NCI-H748 treated with DMSO at 0.1 percent for 48 hours (cell line): ENCODE measurements at regions not wholly inside any gene's neighbourhood (a gene's known extent, or its start where the extent isn't known, plus 50 kb on each side); places are given as distances from the start of the nearest gene placed in this dataset.
A peak's percentile ranks its signal among the peaks of the same experiment; 100 is the strongest.

Experiments used
- DNase-seq: peaks from one replicate; lab custom pipeline; 2025; lab: John Stamatoyannopoulos, UW

DNA sequence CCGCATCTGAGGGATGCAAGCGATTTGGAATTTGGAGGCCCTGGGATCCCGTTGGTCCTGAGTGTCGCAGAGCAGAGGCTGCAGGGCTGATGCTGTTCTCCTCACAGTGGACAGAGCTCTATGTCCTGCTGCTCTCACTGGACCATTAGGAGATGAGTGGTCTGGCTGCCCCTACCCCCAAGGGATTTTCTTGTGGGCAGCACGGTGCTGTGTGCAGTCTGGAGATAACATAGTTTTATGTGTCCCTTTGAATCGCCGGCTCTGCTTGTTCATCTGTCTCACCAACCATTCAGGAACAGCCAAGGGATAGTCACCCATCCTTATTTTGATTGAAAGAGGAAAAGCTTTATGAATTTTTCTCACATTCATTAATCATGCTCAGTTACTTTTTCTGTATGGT, 49.9 kb downstream of the CHRM3 start:
- no peak for DNase-seq

DNA sequence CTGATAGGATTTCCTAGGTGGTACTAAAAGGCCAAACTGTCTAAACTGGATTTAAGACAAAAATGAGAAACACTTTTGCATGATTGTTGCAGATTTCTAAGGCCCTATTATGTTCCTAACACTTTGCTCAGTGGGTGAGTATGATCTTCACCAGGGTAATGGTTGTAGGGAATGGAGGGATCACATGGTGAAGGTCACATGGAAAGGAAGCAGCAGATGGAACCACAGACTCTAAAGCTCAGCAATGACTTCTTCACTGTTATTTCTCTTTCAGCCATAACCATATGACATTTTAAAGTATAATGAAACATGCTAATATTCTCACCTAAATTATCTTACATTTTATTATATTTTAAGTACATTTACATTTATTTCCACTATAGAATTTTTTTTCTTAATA, 51.5 kb downstream of the CHRM3 start:
- no peak for DNase-seq

DNA sequence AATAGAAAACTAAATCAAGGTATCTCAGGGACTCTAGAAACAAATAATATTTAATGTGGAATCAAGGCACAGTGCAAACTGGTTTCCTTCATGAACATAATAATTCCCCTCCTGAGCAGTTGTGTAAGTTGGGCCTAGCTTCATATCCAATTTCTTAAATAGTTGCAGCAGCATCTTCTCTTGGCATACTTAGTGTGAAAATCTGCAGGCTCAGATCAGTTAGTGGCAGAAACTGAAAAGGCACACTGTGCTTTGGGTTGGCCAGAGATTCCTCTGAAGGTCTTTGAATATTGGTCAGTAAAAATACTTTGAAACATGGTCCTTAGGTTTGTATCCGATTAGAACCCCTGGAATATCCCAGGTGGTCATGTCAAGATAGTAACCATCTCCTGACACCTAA, 52.5 kb downstream of the CHRM3 start:
- no peak for DNase-seq

DNA sequence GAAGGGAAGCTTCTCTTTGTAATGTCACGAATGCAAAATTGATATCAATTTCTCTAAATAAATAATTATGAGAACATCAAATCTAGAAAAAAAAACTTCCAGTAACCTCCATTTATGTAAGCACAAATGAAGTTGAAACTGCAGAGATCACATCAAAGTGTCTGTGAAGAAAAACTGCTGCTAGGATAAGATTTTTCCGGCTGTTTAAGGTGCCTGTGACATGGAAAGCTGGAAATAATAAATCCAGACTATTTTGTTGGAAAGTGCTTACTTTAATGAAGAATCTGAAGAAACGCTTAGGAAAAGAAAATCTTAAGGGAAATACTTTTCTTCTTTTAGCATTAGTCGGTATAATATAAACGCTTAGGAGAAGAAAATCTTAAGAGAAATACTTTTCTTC, 57.0 kb downstream of the CHRM3 start:
- no peak for DNase-seq

DNA sequence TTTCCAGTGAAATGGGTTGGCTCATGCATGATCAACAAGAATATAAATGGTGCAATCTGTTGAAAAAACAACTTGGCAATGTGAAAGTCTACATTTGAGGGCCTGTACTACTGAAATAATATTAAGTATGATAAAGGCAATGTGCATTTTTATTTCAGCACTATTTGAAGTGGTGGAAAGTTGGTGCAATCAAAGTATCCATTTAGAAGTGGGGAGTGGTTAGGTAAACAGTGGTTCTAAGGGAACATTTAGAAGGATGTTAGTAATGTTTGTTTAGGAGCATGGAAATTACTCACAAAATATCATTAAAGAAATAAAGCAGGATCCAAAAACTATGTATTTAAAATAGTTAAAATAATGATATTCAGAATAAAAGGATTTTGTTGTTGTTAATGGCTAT, 60.2 kb downstream of the CHRM3 start:
- DNase-seq = peak; percentile 13

DNA sequence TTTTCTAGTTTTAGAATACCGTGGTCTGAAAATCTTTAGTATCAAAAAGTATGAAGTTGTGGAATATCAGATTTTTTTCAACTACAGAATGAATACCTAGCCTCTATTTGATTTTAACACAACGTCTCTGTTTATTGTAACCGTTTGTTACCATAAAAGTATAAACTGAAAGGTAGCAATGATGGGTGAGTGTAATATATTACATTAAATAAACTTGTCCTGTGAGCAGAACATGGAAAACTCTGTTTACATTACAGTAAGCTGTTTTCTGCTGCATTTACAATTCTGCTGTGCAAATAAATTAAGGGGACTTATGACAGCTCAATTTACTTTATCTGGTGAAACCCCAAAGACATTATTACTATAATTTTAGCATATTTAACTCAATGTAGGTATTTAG, 62.5 kb downstream of the CHRM3 start:
- peak; percentile 32 for DNase-seq

DNA sequence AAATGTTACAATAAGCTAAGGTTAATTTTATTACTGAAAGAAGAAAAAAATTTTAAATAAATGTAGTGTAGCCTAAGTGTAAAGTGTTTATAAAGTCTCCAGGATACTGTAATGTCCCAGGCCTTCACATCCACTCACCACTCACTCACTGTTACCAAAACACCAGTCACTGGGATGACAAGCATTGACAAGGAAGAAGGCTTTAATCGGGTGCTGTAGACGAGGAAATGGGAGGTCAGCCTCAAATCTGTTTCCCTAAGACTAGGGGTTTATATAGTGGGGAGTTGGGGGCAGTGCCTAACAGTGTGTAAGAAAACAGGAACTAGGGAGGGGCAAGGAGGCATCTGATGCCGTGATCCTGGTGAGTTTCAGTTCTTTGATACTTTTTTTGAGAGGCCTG, 69.4 kb downstream of the CHRM3 start:
- no peak for DNase-seq

DNA sequence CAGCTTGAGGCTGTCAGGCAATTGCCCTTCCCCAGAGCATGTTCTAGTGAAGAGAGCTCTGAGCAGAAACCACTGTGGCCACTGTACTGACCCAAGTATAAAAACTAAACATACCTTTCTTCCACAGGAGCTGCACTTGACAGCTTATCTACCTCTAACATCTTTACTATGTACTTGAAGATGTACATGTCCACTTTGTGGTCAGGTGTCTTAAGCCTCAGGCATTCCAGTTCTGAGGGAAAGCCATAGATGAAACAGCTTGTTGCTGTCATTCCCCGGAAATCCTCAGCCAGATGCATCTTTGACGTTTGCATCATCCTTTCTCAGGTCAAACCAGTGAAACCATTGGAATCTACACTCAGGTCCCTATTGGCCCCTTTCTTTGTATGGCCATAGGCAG, 70.4 kb downstream of the CHRM3 start:
- DNase-seq = no peak

DNA sequence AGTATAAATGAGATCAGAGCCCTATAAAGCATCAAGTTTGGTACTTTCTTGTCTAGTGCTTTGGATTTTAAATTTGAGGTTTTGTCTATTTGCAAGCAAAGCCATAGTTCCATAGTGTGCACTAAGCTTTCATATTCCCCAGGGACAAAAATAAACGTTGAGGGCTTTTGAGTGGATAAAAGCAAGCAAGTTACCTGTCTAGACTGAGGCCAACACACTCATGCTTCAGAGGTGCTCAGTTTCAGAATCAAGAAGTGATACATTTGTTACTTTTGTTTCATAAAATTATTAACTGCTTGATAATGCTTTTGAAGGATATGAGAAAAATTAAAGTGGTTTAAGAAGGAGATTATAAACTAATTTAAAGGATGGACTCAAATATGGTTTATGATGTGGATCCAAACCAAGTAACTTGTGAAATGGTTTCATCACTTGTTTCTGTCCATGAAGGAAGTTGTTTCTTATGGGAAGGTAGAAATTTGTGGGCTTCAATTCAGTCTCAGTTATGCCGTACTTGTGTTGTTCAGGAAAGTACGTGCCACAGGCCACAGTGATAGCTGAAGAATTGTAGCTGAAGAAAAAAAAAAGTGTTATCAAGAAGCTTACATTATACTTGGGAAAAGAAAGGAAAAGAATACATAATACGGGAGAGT, 71.2 kb downstream of the CHRM3 start:
- no peak for DNase-seq

DNA sequence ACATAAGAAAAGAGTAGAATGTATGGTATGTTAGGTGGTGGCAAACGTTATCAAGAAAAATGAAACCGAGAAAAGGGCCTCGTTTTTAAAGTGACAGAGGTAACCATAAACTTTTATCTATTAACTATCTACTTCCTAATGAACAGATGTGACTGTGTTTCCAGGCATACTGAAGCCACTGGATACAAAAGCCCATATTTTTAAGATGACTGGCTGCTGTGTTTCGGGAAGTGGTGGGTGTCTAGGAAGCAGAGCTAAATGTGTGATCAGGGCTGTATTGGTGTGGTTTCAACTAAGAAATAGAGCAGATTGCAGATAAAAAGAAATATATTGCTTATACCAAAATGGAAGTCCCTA, 71.8 kb downstream of the CHRM3 start:
- no peak for DNase-seq

DNA sequence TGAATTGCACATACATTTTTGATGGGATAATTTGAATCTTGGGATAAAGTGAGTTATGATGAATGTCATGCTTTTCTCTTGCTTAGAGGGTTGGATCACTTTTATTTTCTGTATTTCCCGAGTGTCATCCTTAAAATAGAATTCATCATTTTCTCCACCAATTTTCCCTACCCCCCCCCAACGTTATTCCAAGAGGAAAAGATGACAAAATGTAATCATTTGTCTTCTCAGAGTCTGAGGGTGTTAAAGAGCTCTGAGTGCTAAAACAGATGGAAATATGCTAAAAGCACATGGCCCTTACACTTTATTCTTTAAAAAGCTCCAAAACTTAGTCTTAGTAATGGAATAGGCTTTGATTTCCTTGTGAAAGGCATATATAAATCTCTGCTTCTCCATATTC, 81.4 kb downstream of the CHRM3 start:
- no peak for DNase-seq

DNA sequence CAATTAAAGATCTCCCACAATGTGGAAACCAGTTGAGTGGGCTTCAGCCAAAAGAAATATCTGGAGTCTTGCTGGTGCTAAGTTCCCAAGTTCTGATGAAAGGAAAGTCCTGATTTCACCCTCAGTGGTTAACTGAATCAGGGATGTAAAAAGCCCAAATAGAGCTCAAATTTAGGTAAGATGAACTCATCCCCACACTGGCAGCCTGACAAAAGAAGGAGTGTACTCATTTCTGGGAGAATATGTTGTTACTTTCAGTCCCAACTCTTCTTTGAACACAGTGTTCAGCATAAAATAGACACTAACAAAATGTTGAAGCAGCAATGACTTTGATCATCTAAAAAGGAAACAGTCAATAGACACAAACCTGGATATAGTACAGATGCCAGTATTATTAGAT, 91.7 kb downstream of the CHRM3 start:
- DNase-seq = no peak

DNA sequence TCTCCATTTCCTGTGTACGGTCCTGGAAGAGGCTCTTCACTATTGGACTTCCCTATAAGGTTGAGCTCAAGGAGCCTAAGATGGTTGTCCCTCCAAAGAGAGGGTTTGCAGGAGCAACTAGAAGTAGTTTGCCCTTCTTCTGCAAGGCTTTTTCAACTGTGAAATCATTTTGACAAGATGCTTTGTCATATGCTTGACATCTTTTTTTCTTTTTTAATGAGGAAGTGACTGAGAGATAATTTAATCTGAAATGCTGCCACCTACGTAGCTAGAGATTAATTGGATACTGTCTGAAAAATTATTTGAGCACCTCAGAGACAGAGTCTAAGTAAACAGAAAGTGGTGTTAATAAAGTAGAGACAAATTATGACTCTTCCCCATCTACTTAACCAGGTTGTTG, 97.0 kb downstream of the CHRM3 start:
- DNase-seq = no peak

DNA sequence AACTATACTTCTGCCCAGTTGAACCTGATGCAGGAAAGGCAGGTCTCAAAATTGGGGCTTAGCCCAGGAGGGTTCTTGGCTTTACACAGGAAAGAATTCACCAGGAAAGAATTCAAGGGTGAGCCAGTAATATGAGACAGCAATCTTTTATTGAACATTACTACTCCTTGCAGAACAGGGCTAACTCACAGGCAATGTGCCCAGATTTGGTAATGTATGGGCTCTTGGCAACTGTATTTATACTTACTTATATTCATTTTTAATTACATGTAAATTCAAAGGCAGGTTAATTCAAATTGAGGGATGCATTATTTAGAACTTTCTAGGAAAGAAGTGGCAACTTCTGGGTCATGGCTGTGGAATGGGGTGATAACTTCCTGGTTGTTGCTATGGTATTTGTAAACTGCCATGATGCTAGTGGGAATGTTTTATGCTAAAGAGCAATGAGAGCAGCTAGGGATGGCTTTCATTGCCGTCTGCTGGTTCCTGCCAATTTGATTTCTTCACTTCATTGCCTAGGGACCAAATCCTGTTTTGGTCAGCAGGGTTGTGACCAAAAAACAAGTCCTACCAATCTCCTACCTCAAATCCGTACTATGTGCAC, 107.5 kb downstream of the CHRM3 start:
- no peak for DNase-seq

DNA sequence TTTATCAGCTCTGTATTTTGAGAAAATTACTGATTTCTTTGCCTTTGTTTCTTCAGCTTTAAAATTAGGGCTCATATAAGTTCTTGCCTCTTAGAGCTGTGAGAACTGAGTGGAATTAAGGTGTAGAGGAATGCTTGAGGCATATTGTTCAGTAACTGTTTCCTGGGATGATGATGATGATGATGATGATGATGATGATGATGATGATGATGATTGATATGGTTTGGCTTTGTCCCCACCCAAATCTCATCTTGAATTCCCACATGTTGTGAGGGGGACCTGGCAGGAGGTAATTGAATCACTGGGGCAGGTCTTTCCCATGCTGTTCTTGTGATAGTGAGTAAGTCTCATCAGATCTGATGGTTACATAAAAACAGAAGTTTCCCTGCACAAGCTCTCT, 118.7 kb downstream of the CHRM3 start:
- no peak for DNase-seq

DNA sequence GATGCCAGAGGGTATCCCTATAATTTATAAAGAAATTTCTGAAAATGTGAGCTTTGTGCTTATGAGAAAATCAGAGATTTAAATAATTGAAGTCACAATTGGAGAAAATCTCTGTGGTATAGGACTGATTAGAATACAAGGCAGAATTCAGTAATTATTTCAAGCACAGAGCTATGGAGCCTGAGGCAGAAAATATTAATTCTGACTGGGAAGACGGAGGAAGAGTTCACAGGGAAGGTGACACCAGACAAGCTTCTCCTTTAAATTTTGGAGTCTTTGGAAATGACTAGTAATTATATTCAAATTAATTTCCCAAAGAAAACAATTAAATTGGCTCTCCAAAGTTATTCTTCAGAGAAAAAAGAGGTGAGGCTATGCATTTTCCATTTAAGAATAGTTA, 121.5 kb downstream of the CHRM3 start:
- no peak for DNase-seq

DNA sequence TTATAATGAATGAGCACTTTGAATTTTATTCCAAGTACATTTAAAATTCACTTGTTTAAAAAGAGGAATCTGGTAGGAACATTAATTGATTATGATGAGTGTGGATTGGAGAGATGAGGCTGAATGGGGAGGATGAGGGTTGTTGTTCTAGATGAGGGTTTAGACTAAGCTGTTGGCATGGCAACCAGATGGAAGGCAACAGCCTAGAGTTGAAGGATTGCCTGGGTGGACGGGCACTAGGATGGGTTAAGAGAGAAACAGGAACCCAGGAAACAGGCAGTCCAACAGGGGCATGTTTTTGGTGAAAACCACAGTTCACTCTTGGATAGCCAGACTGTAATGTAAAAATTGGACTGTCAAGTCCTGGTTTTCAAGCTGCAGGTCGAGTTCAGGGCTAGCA, 125.5 kb downstream of the CHRM3 start:
- DNase-seq = no peak

DNA sequence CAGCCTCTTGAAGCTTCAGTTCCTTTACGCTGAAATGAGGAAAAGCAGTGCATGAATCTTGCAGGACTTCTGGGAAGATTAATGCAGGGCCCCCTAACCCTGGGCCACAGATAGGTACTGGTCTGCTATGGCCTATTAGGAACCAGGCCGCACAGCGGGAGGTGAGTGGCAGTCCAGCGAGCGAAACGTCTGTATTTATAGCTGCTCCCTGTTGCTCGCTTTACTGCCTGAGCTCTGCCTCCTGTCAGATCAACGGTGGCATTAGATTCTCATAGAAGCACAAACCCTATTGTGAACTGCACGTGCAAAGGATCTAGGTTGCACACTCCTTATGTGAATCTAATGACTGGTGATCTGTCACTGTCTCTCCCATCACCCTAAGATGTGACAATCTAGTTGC, 130.2 kb downstream of the CHRM3 start:
- DNase-seq = no peak

DNA sequence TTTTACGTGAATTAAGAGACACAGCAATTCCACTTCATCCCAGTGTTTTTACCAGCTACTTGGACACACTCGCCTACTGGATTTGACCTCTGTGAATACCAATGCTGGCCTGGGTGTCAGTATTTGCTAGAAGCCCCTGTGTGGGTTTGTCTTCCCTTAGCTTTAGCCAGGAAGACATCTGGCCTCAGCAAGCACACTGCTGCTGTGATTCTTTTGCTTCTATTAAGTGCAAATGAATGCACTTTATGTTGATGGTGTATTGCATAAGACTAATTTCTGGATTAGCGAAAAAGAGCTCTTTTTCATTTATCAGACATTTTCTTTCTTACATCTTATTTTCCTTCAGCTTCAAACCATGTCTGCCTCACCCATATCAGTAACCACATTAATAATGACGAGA, 140.0 kb downstream of the CHRM3 start:
- no peak for DNase-seq

DNA sequence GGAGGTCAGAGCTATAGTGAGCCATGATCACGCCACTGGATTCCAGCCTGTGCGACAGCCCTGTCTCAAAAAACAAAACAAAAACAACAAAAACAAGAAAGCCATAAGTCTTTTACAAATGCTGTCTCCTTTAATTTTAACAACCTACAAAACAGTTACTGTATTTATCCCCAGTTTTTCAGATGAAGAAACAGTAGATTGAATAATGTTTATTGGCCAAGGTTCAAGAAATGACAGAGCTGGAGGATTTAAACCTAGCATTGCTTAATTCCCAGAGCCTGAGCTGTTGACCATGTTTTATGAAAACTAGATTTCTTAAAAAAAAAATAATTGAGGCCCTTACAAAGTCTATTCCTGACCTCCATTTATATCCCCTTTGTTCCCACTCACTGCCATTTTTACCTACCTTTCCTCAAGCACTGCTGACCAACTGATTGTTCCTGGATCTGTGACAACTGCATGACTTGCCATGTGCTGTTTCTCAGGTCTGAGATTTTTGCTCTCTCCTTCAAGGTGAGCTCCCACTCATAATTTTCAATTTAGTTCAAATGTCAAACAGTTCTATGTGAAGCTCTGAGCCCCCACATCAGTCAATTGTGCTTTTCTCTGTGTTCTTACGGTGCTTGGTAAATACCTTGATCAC, 140.8 kb downstream of the CHRM3 start:
- DNase-seq = no peak

DNA sequence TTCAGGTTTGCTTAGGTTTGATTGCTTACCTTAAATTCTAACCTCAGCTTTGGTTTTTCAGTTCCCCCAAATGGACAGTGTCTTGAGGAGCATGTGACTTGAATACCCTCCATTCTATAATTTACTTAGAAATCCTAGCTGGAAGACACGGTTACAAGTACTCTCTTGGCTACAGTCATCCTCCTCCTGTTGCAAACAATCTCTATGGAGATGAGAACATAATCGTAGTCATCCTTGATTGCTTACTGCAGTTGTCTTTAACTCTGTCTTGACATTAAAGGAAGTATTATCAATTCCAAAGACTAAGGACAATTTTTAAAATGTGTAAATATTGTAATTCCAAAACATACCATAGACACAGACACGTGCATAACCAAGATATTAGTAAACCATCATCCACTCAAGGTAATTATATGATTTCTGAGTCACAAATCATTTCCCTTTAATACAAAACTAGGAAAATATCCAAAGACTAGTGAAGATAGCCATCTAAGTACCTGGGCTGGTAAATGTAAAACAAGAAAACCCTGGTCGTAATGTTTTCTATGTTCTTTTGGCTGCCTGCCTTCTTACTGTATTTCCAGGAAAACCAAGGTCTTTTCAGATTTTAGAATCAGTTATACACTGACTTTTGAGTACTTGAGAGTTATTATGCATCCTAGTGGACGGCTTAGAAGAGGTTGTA, 149.9 kb downstream of the CHRM3 start:
- no peak for DNase-seq

DNA sequence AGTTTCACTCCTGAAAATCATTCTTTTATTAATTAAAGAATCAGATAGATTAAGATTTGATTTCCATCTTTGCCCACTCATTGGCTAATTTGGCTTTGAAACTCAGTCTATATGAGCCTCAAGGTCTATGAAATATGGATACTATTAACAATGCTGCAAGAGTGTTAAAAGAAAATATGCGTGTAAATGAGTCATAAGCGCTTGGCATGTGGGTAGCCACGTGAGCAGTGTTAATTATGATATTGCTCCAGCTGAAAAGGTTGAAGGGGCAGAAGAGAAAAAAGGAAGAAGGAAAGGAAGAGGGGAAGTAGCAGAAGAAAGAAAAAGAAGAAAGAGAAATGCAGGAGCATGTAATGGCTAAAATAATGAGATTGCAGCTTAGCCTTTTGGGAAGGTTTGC, 151.4 kb downstream of the CHRM3 start:
- no peak for DNase-seq

DNA sequence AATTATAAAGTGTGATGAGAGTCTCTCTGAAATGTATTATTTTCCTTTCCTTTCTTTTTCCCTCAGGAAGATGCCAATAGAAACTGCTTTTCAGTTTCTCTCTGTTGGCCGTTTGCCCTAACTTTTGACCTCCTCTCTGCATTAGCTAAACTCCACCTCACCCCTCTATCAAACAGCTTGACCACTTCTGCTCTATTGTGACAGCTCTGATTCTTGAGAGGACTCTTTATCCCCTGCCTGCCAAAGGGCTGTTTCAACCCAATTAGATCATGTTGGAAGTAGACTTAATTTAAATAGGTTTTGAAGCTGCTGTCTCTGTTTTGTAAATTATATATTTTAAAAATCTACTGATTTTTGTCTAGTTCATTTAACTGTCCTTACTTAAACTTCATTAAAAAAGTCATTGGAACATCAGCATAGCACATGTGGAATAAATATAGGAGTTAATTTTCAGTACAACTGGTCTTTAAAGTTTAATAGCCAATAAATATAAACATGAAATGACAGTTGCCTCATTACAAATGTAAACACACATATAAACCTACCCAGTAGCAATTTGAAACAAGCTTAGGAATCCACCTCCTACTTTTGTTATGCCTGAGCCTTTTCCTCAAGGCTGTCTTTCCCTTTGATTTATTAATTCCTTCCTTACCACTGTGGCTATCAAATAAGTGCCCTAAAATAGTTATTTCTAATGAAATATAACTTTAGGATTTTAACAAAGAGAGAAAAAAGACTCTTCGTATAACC, 152.0 kb downstream of the CHRM3 start:
- DNase-seq = no peak
